CD4-positive, alpha-beta T cell (primary cell): ENCODE measurements at regions not wholly inside any gene's neighbourhood (a gene's known extent, or its start where the extent isn't known, plus 50 kb on each side); places are given as distances from the start of the nearest gene placed in this dataset.

Experiments
- ATAC-seq: fragments of 200-7000 bp; cut with Tn5 transposase; one replicate; pipeline ENCODE4 v1.10.0; 2022; ENCODE audit warnings: mild to moderate bottlenecking; ENCODE audit not compliant: poor library complexity
- CTCF ChIA-PET: fragments of 350-600 bp; sonication (Branson Sonifier 250); formaldehyde crosslinking; loops from one replicate; lab custom pipeline; 2021; ENCODE audit warnings: antibody characterized with exemption, inconsistent platforms; lab: Charles Lee
- POLR2A ChIA-PET: fragments of 350-600 bp; sonication (Branson Sonifier 250); formaldehyde crosslinking; loops from one replicate; lab custom pipeline; 2021; ENCODE audit warnings: antibody characterized with exemption, inconsistent platforms; lab: Charles Lee
- DNase-seq, 14 experiments: peaks; one replicate each; pipeline ENCODE4 v3.0.0-alpha.2; 2013 to 2020; ENCODE audit warnings: mixed read lengths in 2 of 14
- H3K27ac ChIP-seq, 2 donors: one replicate each; pipeline versions ENCODE4 v1.5.1 to v1.7.0; 2013; ENCODE audit warnings: low read length in 2 of 2, low read depth in 1 of 2, mild to moderate bottlenecking in 1 of 2
- H3K27me3 ChIP-seq, 2 experiments: 1 replicate in 1 of 2; 2 replicates in 1 of 2; pipeline versions ENCODE4 v1.6.1 to v1.7.0; 2013; ENCODE audit warnings: low read length in 2 of 2, control low read depth in 1 of 2, mild to moderate bottlenecking in 1 of 2, moderate library complexity in 1 of 2; ENCODE audit not compliant: insufficient read depth in 2 of 2, control insufficient read depth in 1 of 2
- H3K36me3 ChIP-seq: one replicate; pipeline ENCODE4 v1.6.1; 2013; ENCODE audit warnings: low read length, control low read depth; ENCODE audit not compliant: insufficient read depth
- H3K4me1 ChIP-seq: one replicate; pipeline ENCODE4 v1.6.1; 2013; ENCODE audit warnings: low read length, control low read depth; ENCODE audit not compliant: insufficient read depth
- H3K4me3 ChIP-seq: one replicate; pipeline ENCODE4 v1.5.1; 2013; ENCODE audit warnings: mild to moderate bottlenecking, low read length, moderate library complexity
- H3K9me3 ChIP-seq, 2 experiments: 1 replicate in 1 of 2; 2 replicates in 1 of 2; pipeline versions ENCODE4 v1.6.1 to v1.7.0; 2013; ENCODE audit warnings: low read length in 2 of 2, mild to moderate bottlenecking in 2 of 2, control low read depth in 1 of 2, moderate library complexity in 1 of 2; ENCODE audit not compliant: control insufficient read depth in 1 of 2, insufficient read depth in 1 of 2
- H3K27ac Mint-ChIP-seq: one replicate; pipeline ENCODE4 v1.8.0; 2020; ENCODE audit warnings: mixed read lengths
- H3K27me3 Mint-ChIP-seq: one replicate; pipeline ENCODE4 v1.8.0; 2021; ENCODE audit warnings: mixed read lengths
- H3K36me3 Mint-ChIP-seq: one replicate; pipeline ENCODE4 v1.8.0; 2021; ENCODE audit warnings: low read depth, mixed read lengths
- H3K4me1 Mint-ChIP-seq: one replicate; pipeline ENCODE4 v1.8.0; 2021; ENCODE audit warnings: low read depth, mixed read lengths
- H3K4me3 Mint-ChIP-seq: one replicate; pipeline ENCODE4 v1.8.0; 2020; ENCODE audit warnings: mild to moderate bottlenecking, mixed read lengths
- H3K9me3 Mint-ChIP-seq: one replicate; pipeline ENCODE4 v1.8.0; 2020; ENCODE audit warnings: mixed read lengths
- CTCF ChIP-seq: fragments of 200-600 bp; IDR thresholded peaks from one replicate; pipeline ENCODE4 v1.8.0; 2022; ENCODE audit warnings: antibody characterized with exemption, mild to moderate bottlenecking
- intact Hi-C, 2 experiments: fragments of 100-400 bp; cut with DNase I in 1 of 2; cut with micrococcal nuclease in 1 of 2; formaldehyde crosslinking; loops; one replicate each; pipeline versions ENCODE4 v1.15.1 to v1.9.0; 2023 to 2025; cut with DNase I, micrococcal nuclease

GRCh38 chr12:88658009-88658408 lies 77.7 kb upstream of the KITLG start:
- H3K4me3 ChIP-seq: no peak overlapping the region
- H3K4me1 ChIP-seq: no peaks in the 10 kb centered on the region
- DNase-seq (no peak), ATAC-seq (no peak)
- H3K36me3 ChIP-seq: no peaks in the 10 kb centered on the region
- ChIA-PET POLR2A (interaction anchor here (0.6 kb wide), 1 partner anchor 232 kb away, joined by 3 read pairs; no protein-coding TSS in a partner anchor), CTCF (interaction anchor here (0.7 kb wide), 2 partner anchors 10 to 619 kb away, joined by 3 to 4 read pairs; no protein-coding TSS in a partner anchor)
- no peaks in the 10 kb centered on the region for H3K27me3 ChIP-seq
- no peak for TF ChIP-seq CTCF
- Mint-ChIP-seq H3K27ac (no peak overlapping the region), H3K36me3 (no peaks in the 10 kb centered on the region), H3K4me1 (no peaks in the 10 kb centered on the region), H3K9me3 (no peaks in the 10 kb centered on the region), H3K4me3 (no peak overlapping the region), H3K27me3 (no peaks in the 10 kb centered on the region)
- no peak overlapping the region for H3K27ac ChIP-seq
- H3K9me3 ChIP-seq: no peaks in the 10 kb centered on the region
- intact Hi-C loops: no loop called here

DNA sequence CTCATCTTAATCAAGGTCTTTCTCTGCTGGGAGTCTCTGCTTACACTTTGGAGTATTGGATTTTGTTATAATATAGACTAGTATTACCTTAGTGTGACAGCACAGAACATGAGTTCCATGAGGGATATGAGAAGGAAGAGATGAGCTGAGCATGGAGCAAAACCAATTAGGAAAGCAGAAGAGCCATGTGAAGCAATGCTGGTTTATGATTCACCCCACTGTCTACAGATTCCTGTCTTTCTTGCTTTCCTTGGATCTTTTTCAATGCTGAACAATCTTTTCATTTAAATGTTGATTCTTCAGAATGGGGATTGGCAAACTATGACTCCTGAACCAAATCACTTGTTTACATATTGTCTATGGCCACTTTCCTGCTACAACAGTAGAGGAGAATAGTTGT lies 70.4 kb upstream of the KITLG start:
- ATAC-seq (no peak), DNase-seq (no peak)
- Histone ChIP-seq H3K9me3 (no peaks in the 10 kb centered on the region), H3K27me3 (no peaks in the 10 kb centered on the region), H3K4me3 (no peak overlapping the region), H3K4me1 (no peaks in the 10 kb centered on the region), H3K36me3 (no peaks in the 10 kb centered on the region), H3K27ac (no peak overlapping the region)
- H3K9me3 Mint-ChIP-seq: no peaks in the 10 kb centered on the region
- H3K4me1 Mint-ChIP-seq: no peaks in the 10 kb centered on the region
- POLR2A ChIA-PET: no interaction called here
- CTCF ChIA-PET: no interaction called here
- intact Hi-C loops: no loop called here
- H3K27ac Mint-ChIP-seq: no peak overlapping the region
- no peak overlapping the region for H3K4me3 Mint-ChIP-seq
- no peak for TF ChIP-seq CTCF
- no peaks in the 10 kb centered on the region for H3K27me3 Mint-ChIP-seq
- H3K36me3 Mint-ChIP-seq: no peaks in the 10 kb centered on the region

DNA sequence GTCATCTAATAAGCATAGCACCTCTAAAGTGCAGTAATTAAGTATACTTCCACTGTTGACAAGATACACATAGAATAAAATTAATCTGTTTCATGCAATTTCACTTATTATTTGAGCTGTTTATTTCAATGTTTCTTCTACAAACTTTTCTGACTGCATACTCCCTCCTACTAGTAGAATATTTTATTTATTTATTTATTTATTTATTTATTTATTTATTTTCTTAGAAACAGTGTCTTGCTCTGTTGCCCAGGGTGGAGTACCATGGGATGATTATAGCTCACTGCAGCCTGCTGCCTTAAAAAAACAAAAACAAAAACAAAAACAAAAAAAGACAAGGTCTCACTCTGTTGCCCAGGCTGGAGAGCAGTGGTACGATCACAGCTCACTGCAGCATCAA lies 68.4 kb upstream of the KITLG start:
- no peaks in the 10 kb centered on the region for H3K4me1 Mint-ChIP-seq
- DNase-seq: no peak
- H3K4me3 Mint-ChIP-seq: no peak overlapping the region
- no peaks in the 10 kb centered on the region for H3K9me3 Mint-ChIP-seq
- H3K4me1 ChIP-seq: no peaks in the 10 kb centered on the region
- CTCF ChIA-PET: no interaction called here
- H3K27ac ChIP-seq: no peak overlapping the region
- no peaks in the 10 kb centered on the region for H3K36me3 Mint-ChIP-seq
- no peaks in the 10 kb centered on the region for H3K27me3 ChIP-seq
- POLR2A ChIA-PET: no interaction called here
- intact Hi-C loops: no loop called here
- no peak overlapping the region for H3K27ac Mint-ChIP-seq
- TF ChIP-seq CTCF: no peak
- H3K27me3 Mint-ChIP-seq: no peaks in the 10 kb centered on the region
- ATAC-seq: no peak
- H3K9me3 ChIP-seq: no peaks in the 10 kb centered on the region
- H3K36me3 ChIP-seq: no peaks in the 10 kb centered on the region
- H3K4me3 ChIP-seq: no peak overlapping the region
